HG03342 (cell line): ENCODE measurements at regions not wholly inside any gene's neighbourhood (a gene's known extent, or its start where the extent isn't known, plus 50 kb on each side); places are given as distances from the start of the nearest gene placed in this dataset.
"Not testable (repeated sequence)": the region's sequence is repeated elsewhere in the genome, so short reads cannot be mapped to it uniquely, and the experiment has no call there.

Experiments
- ATAC-seq: cut with Tn5 transposase; IDR thresholded peaks from one replicate; pipeline ENCODE4 v1.9.1; 2021; ENCODE audit warnings: mild to moderate bottlenecking, moderate library complexity; ENCODE audit not compliant: unreplicated experiment

DNA sequence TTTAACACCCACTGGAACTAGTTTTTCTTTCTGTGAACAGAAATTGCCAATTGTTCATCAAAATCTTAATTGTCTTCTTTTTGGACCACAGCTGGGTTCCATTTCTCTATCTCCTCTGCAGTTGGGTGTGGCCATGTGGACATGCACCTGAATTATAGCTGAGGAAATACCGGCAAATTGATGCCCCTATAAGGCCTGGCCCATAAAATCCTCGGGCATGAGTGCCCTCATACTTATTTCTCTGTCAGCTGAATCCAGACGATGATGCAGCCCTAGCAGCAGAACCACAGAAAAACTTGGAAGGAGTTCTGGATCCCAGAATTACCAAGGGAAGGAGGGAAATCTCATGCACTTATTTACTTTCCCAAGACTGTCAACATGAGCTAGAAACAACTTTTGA lies 249.0 kb downstream of the CYRIA start:
- ATAC-seq = no peak

DNA sequence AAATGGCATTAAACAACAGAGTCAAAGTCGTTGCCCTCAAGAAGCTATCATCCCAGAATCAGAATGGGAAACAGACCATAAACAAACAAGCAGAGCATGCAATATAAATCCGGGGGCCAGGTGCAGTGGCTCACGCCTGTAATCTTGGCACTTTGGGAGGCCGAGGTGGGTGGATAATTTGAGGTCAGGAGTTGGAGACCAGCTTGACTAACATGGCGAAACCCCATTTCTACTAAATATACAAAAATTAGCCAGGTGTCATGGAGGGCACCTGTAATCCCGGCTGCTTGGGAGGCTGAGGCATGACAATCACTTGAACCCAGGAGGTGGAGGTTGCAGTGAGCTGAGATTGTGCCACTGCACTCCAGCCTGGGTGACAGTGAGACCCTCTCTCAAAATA lies 249.8 kb downstream of the CYRIA start:
- ATAC-seq = not testable (repeated sequence)

DNA sequence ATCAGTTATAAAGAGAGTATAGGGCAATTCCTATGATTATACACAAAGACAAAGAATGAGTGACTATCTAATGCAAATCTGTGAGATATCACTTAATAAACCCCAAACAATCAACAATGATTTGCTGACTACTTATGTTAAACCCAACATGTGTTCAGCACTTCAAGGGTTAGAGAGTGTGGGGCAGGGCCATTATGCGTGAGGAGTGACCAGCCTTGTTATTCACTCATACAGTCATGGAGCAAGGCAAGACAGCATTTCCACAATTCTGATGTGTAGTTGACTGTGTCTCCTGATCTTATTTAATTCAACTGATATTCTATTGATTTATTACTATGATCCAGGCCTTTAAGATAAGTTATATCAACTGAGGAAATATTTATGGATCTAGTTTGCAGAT lies 251.7 kb downstream of the CYRIA start:
- ATAC-seq = no peak

DNA sequence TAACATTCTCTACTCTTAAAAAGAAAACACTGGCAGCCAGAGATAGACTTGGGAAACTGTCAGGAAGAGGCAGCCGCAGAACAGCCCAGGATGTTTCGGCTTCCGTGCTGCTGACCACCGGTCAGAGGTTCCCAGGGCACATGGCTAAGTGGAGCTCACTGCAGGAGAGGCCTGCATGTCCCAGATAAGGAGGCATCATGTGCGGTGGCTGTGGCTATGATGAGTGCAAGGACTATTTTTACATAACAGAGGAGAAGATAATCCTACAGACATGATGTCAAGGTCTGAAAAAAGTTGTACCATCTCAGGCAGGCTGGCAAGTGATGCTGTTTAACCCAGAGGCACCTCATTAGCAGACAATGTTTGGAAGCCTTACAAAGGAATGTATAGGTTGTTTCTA lies 252.3 kb downstream of the CYRIA start:
- ATAC-seq = no peak

DNA sequence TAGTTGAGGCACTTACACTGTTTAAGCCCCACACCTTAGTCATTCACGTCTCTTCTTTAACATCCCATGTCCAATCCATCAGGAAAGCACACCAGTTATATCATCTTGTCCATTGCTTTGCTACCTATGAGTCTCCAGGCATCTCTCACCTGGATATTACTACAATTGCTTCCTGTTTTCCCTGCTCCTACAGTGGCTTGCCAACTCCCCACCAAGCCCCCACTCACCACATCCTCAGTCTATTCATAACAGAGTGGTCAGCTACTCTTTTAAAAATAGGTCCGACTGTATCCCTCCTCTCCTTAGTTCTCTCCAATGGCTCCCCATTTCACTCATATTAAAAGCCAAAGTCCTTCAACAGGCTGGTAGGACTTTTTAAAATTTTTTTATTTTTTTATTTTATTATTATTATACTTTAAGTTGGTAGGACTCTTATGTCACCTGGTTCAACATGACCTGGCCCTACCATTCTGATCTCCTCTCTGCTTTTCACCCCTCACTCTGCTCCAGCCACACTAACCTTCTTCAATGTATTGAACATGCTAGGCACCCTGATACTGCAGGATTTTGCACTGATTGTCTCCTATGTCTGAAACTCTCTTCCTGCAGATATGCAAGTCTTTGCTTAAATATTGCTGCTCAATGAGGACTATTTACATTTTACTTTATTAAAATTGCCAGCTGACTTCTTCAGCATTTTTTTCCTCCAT lies 253.2 kb downstream of the CYRIA start:
- ATAC-seq = no peak

DNA sequence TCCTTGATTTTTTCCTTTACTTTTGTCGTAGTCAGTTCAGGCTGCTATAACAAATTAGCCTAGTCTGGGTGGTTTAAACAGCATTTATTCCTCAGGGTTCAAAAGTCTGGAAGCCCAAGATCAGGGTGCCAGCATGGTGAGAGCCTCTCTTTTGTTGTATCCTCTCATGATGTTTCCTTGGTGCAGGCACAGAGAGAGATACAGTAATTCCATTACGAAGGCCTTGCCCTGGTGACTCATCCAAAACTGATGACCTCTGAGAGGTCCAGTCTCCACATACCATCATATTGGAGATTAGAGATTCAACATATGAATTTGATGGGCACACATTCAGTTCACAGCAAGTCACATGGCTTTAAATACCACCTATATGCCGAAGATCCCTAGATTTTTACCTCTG lies 253.8 kb downstream of the CYRIA start:
- ATAC-seq = no peak

DNA sequence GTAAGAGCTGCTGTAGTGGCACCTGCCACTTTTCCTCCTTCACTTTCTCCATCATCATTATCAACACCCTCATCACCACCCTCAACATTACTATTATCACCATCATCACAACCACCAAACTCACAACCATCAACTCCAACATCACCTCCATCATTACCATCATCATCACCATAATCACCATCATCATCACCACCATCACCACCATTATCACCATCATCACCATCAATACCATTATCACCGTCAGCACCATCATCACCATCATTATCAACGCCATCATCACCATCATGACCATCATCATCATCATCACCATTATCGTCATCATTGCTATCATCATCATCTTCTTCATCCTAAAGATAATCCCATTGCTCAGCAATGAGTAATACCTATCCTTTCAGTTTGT lies 255.8 kb downstream of the CYRIA start:
- ATAC-seq = no peak

DNA sequence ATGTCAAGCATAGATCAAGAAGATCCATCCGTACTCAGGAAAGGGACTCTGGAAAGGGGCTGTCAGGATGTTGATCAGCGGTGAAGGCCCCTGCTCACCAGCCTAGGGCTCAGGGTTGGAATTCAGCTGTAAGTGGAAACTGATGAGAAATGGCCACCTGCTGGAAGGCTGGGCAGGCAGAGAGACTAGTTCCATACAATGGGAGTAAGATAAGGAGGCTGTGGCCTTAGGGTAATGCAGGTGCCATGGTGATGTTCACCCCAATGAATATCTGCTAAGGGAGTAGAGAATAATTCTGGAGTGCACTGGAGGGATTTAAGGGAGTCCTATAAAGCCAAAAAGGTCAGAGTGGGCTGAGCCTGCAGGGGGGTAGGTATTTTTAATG lies 256.6 kb downstream of the CYRIA start:
- ATAC-seq = no peak

DNA sequence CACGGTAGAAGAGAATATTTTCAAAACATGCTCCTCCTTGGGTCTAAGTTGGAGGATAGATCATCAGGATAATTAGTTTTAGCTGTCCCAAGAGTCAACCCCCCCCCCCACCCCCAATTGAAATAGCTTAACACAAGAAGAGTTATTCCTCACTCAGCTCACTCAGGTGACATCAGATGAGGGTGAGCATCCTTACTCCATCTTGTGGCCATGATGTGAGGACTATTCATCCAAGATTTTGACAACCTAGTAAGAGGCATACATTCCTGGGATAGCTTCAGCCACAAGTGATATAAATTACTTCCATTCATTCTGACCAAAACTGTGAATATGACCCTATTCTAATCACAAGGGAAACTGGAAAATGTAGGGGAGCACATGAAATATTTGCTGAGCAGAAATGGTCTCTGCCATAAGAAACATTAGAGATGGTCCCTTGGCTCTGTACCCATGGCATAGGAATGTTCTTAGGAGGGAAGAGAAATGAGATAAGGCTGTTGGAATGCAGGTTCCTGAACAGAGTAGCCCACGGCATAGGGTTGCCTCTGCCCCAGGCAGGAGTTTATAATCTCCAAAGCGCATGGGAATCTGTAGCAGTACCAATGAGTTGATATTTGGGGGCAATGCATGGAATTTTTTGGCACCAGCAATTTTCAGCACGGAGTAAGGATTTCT lies 257.2 kb downstream of the CYRIA start:
- ATAC-seq = no peak

DNA sequence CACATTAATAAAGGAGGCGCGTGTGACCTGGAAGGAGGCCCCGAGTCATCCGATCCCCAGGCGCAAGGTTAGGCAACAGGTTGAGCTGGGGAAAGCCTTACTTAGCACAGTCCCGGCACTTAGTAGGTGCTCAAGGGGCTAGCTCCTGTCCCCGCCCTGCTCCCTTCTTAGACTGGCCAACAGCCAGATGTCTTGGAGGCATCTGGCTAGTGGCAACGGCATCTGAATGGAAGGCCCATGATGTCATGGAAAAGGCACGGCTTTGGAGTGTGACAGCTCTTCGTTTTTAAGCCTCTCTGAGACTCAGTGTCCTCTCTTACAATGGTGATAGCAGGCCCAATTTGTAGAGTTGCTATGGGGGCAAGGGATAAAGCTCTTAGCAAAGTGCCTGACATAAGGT lies 258.3 kb downstream of the CYRIA start:
- ATAC-seq = no peak

DNA sequence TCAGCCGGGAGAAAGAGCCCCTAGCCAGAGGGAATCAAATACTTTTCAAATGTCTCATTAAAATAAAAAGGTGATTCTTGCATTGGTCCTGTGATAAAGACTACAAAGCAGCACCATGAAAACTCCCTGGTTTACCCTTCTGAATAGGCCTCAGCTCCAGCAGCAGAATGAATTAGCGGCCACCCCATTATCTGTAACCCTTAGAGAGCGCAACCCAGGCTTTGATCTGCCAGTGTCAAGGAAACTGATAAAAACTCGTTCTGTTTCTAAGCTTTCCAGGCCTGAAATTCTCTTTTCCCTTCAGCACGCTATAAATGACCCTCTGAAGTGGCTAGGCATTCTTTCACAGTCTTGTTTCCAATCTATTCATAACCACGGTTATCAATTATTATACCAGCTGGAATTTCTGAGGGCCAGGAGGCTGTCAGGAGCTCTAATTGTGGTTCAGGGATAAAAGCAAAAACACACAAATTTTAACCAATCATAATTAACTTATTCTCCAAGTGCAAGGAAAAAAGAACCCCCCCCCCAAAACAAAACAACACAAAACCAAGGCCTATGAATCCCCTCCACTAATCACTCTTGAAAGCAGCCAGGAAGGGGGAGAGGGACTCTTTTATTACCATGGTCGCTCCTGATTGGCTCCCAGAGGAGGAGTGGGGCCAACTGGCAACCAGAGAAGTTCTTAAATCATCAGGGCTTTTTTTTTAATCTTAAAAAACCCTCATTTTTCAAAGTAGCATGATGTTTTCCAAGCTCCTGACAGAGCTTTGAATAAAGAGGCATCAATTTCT lies 258.9 kb downstream of the CYRIA start:
- ATAC-seq = no peak

DNA sequence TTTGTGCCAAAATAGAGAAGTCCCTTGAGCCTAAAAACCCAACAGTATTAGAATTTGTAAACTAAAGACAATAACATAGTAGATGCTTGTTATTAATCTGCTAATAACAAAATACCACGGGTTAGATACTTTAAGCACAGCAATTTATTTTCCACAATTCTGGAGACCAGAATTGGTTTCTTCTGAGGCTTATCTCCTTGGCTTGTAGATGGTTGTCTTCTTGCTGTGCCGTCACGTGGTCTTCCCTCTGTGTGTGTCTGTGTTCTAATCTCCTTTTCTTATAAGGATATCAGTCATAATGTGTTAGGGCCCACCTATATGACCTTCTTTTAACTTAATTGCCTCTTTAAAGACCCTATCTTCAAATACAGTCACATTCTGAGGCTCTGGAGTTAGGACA lies 260.1 kb downstream of the CYRIA start:
- ATAC-seq = no peak

DNA sequence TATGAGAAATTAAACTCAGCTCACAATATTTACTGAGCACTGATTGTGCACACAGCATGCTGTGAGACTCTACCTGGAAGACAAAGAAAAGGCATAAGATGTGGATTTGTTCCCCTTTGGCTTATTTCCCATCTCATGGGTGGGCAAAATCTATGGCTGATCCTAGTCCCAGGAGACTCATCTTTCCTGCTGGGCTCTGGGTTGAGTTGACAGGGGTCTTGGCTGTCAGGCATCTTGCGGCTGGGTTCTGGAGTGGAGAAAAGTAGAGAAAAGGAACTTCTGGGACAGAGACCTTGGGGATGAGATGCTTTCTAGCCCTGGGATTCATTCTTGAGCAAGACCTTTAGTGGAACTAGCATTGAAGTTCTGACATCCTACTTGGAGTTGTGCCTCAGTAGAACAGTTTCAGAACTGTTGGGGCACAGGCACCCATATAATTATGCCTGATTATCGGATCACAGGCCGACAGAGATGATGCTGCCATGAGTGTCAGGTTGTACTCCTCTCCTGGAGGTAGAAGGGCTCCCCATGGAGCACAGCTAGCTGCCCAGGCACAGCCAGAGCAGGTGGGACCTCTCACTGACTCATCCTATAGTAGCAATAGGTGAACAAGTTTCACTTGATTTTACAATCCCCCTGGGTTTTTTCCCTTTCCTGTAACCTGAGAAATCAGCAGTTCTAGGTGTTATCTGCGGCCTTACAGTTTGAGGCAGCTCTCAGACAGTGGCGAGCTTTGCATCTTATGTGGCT lies 260.9 kb downstream of the CYRIA start:
- ATAC-seq = no peak

DNA sequence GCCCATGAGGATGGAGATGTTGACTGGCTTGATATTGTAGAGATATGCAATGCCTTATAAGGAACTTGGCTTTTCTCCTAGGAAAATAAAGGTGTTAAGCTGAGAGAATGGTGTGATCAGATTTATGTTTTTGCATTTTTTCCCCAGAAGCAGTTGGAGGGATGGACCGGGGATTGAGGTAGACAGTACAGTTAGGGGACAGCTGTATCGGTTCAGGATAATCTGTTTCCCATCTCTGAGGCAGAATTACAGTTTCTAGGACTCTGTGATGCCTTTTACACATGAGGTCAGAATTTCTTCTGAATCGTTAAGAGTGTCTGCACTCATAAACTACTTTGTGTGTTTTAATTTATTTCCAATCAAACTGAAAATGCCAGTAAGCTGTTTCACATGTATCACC lies 261.5 kb downstream of the CYRIA start:
- ATAC-seq = no peak

DNA sequence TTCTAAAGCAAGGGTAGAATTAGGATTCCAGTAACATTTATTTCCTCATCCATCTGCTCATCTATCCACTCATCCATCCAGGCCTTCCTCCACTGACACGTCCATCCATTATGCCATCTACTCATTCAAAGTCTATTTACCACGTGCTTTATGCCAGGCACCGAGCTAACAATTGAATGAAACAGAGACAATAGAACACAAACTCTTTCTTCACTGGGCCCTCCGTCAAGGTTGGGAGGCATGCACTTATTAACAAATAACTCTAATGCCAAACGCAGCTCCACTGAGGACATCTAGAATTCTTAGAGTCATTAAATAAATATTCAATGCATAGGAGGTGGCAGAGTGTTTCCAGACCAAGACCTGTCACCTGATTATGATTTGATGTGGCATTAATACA lies 262.7 kb downstream of the CYRIA start:
- ATAC-seq = no peak

DNA sequence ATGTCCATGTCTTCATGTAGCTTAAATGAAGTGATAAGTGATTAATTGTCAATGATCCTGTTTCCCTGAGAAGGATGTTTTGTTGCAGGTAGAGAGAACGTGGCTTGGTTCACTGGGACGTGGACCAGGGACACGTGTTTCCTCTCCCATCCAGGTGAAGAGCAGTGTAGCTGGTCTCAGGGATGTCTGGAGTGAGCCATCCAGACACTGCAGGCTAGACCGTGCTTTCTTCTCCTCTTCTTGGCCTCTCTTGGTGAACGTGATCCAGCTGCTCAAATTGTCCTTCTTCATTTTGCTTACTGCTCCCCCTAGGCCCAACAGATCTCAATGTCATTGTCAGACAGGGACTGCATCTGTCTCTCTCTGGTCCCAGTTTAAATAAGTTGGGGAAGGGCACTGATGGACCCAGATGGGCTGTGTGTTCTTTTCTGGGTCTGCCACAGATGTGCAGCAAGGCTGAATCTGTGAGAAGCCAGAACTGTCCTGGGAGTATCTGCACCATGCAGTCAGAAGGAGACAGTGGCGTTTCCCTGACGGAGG lies 263.8 kb downstream of the CYRIA start:
- no peak for ATAC-seq

DNA sequence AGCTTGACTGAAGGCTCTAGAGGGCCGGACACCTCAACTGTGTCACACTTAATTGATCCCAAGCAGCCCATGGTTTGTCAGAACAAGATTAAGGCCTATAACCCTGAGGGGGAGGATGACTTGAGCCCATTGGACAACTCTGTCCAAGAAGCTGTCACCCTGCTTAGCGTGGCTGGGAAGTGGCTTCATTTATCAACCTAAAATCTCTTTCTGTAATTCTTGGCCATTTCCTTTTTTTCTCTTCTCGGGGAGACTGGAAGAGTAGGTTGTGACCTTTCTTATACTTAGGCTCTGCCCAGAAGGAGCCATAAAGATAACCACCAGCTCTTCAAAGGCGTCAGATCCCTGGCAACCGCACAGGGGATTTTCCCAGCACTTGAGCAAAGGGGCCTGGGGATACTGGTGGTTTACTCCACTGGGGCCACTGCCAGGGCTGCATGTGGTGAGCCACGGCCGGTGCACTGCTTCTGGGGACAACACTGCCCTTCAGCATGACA lies 265.5 kb downstream of the CYRIA start:
- no peak for ATAC-seq

DNA sequence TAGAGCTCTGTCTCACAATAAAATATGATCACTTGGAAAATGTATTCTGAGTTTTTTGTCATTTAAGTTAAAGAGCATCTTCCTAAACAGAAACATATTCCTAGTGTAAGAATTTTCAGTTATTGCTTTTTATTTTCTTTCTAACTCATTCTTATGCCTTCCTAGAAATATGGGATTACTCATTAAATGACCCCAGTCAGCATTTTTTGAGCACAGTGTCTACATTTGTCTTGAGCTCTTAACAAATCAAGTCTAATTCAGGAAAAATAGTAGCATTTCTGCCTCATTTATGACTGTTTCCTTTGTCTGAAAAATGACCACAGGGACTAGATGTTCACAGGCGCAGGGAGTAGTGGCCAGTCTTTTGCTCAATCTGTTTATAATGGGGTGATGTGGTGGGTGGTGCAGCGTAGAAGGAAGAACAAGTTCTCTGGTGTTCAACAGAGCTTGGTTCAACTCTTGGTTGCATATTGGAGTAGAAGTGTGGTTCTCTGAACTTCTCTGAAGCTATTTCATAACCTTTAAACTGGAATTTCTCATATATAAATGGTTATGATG lies 267.1 kb downstream of the CYRIA start:
- ATAC-seq = no peak

DNA sequence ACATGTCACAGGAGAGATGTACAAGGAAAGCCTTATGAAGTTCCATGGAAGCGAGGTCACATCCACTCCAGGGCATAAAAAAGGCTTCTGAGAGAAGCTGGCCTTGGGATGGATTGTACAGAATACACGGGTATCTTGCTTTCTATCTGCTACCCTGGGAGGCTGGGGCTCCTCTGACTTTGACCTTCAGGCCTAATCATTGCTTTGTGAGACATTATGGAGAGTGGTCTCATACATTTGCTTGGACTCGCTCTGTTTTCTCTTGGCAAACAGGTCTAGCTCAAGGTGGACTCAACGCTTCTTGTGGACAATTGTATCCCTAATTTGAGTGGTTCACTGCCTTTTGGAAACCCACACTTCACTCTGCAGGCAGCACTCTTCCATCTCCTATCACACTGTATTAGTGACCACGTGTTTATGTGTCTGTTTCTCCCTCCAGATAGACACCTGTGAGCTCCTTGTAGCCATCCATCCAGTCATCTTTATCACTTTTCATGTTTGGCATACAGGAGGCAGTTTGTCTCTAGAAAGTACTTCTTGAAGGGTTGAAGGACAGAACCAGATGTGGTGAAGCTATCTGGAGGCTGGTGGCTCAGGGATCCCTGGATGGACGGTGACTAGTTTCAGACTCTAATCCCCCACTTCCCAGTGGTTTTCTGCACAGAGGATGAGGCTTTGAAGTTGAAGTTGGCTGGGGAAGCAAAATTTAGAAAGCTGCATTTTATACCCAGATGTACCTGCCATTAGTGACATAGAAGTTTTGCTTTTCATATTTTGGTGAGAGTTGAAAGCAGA lies 267.8 kb downstream of the CYRIA start:
- no peak for ATAC-seq

DNA sequence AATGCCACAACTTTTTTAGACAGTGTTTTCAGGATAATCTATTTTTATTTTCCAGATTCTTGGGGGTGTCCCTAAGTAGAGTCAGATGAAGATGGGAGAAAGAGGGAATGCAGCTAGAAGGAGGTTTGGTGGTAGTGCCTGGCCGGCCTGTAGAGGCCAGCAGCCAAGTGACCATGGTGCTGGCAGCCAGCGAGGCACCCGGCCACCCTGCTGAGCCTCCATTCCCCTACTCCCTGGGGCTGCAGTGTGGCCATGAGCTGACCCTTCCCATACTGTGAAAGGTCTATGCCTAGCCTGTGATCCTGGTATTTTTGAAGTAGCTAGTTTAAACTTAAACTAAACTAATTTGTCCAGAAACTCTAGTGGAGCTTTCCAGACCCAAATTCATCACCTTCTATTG lies 268.6 kb downstream of the CYRIA start:
- ATAC-seq = no peak
